IMR-90 (cell line): ENCODE measurements at regions not wholly inside any gene's neighbourhood (a gene's known extent, or its start where the extent isn't known, plus 50 kb on each side); places are given as distances from the start of the nearest gene placed in this dataset.

Experiments
- ATAC-seq: fragments of 200-7000 bp; cut with Tn5 transposase; 2 replicates; pipeline ENCODE4 v1.9.1; 2020; ENCODE audit warnings: low read depth, mild to moderate bottlenecking, moderate library complexity
- BruUV-seq: library from RNA; stranded (reverse); fragments of 400-500 nt; replicated peaks from 2 replicates; lab custom pipeline; 2021; lab: Mats Ljungman, UMichigan
- CTCF ChIA-PET: fragments of 300-600 bp; formaldehyde crosslinking; extraction: SDS; loops from one replicate; lab custom pipeline; 2021; ENCODE audit warnings: antibody characterized with exemption; lab: Yijun Ruan, JAX
- POLR2A ChIA-PET: fragments of 300-600 bp; sonication (Branson Sonifier 250); formaldehyde crosslinking; loops from one replicate; lab custom pipeline; 2022; ENCODE audit warnings: antibody characterized with exemption; ENCODE audit not compliant: unreplicated experiment; lab: Charles Lee
- DNase-seq: peaks from one replicate; pipeline ENCODE4 v3.0.0; 2013
- H2AFZ ChIP-seq: replicated peaks from 2 replicates; pipeline ENCODE3; 2013; ENCODE audit warnings: low read length, mild to moderate bottlenecking; ENCODE audit not compliant: poor library complexity
- H2AK5ac ChIP-seq: 2 replicates; pipeline ENCODE4 v1.6.1; 2013; ENCODE audit warnings: low read depth, low read length, inconsistent platforms
- H2AK9ac ChIP-seq: replicated peaks from 2 replicates; pipeline ENCODE3; 2013; ENCODE audit warnings: mild to moderate bottlenecking, low read depth, low read length, moderate library complexity; ENCODE audit not compliant: poor library complexity
- H2BK120ac ChIP-seq: 2 replicates; pipeline ENCODE4 v1.6.1; 2013; ENCODE audit warnings: low read depth, low read length, inconsistent platforms
- H2BK15ac ChIP-seq: 3 replicates; pipeline ENCODE4 v1.6.1; 2013; ENCODE audit warnings: low read depth, low read length, inconsistent platforms
- H2BK20ac ChIP-seq: 2 replicates; pipeline ENCODE4 v1.6.1; 2013; ENCODE audit warnings: low read depth, mild to moderate bottlenecking, inconsistent platforms, low read length, moderate library complexity
- H2BK5ac ChIP-seq: 2 replicates; pipeline ENCODE4 v1.6.1; 2013; ENCODE audit warnings: mild to moderate bottlenecking, low read depth, low read length, inconsistent platforms; ENCODE audit not compliant: poor library complexity, severe bottlenecking
- H3K14ac ChIP-seq: replicated peaks from 2 replicates; pipeline ENCODE4 v1.6.1; 2013; ENCODE audit warnings: low read depth, low read length, inconsistent platforms
- H3K18ac ChIP-seq: 2 replicates; pipeline ENCODE4 v1.6.1; 2013; ENCODE audit warnings: low read depth, low read length, control low read depth
- H3K23ac ChIP-seq: 2 replicates; pipeline ENCODE4 v1.6.1; 2013; ENCODE audit warnings: low read depth, low read length, inconsistent platforms
- H3K27ac ChIP-seq: 2 replicates; pipeline ENCODE4 v1.5.1; 2013; ENCODE audit warnings: mild to moderate bottlenecking, control low read depth, low read length; ENCODE audit not compliant: insufficient read depth
- H3K27me3 ChIP-seq: 2 replicates; pipeline ENCODE4 v1.6.1; 2013; ENCODE audit warnings: low read length; ENCODE audit not compliant: control insufficient read depth, insufficient read depth
- H3K36me3 ChIP-seq: 2 replicates; pipeline ENCODE4 v1.6.1; 2013; ENCODE audit warnings: low read length, mixed read lengths; ENCODE audit not compliant: control insufficient read depth, insufficient read depth
- H3K4ac ChIP-seq: 2 replicates; pipeline ENCODE4 v1.6.1; 2013; ENCODE audit warnings: low read depth, low read length, inconsistent platforms
- H3K4me1 ChIP-seq: 2 replicates; pipeline ENCODE4 v1.6.1; 2013; ENCODE audit warnings: low read length, mixed read lengths; ENCODE audit not compliant: control insufficient read depth, insufficient read depth
- H3K4me2 ChIP-seq: 2 replicates; pipeline ENCODE4 v1.6.1; 2013; ENCODE audit warnings: low read depth, mild to moderate bottlenecking, control low read depth, low read length, moderate library complexity
- H3K4me3 ChIP-seq: 2 replicates; pipeline ENCODE4 v1.5.1; 2013; ENCODE audit warnings: low read depth, mild to moderate bottlenecking, control low read depth, low read length, moderate library complexity; ENCODE audit not compliant: insufficient read depth
- H3K56ac ChIP-seq: 2 replicates; pipeline ENCODE4 v1.6.1; 2013; ENCODE audit warnings: low read length, inconsistent platforms; ENCODE audit not compliant: insufficient read depth; ENCODE audit errors: extremely low read depth
- H3K79me1 ChIP-seq, 2 experiments: 2 replicates each; pipeline ENCODE4 v1.6.1; 2013; ENCODE audit warnings: low read length in 2 of 2, inconsistent platforms in 1 of 2, low read depth in 1 of 2
- H3K9ac ChIP-seq: 2 replicates; pipeline ENCODE4 v1.6.1; 2013; ENCODE audit warnings: low read depth, low read length, control low read depth
- H3K9me1 ChIP-seq: 2 replicates; pipeline ENCODE4 v1.6.1; 2013; ENCODE audit warnings: low read length, inconsistent platforms; ENCODE audit not compliant: insufficient read depth
- H3K9me3 ChIP-seq: 2 replicates; pipeline ENCODE4 v1.6.1; 2013; ENCODE audit warnings: low read length; ENCODE audit not compliant: control insufficient read depth, insufficient read depth
- H4K20me1 ChIP-seq: 2 replicates; pipeline ENCODE4 v1.6.1; 2013; ENCODE audit warnings: low read length, inconsistent platforms; ENCODE audit not compliant: insufficient read depth
- H4K5ac ChIP-seq: 2 replicates; pipeline ENCODE4 v1.6.1; 2013; ENCODE audit warnings: mild to moderate bottlenecking, low read depth, low read length, control low read depth
- H4K8ac ChIP-seq, 2 experiments: 2 replicates each; pipeline ENCODE4 v1.6.1; 2013; ENCODE audit warnings: low read depth in 2 of 2, low read length in 2 of 2, control low read depth in 1 of 2, inconsistent platforms in 1 of 2
- H4K91ac ChIP-seq: 2 replicates; pipeline ENCODE4 v1.6.1; 2013; ENCODE audit warnings: low read depth, low read length, inconsistent platforms; ENCODE audit not compliant: insufficient read depth
- BHLHE40 ChIP-seq: fragments of 150-350 bp; IDR thresholded peaks from 2 replicates; pipeline ENCODE4 v1.6.1; 2016; ENCODE audit warnings: mild to moderate bottlenecking, low read depth, low read length
- CEBPB ChIP-seq: IDR thresholded peaks from 2 replicates; pipeline ENCODE4 v1.6.1; 2012; ENCODE audit warnings: low read depth, low read length, improper control_type of control experiment
- ELK1 ChIP-seq: fragments of 150-350 bp; IDR thresholded peaks from 2 replicates; pipeline ENCODE4 v1.6.1; 2016; ENCODE audit warnings: low read depth, mild to moderate bottlenecking, low read length, moderate library complexity, borderline replicate concordance
- MAFK ChIP-seq: IDR thresholded peaks from 2 replicates; pipeline ENCODE4 v1.6.1; 2012; ENCODE audit warnings: low read depth, low read length, improper control_type of control experiment
- MAZ ChIP-seq: IDR thresholded peaks from 2 replicates; pipeline ENCODE4 v1.6.1; 2012; ENCODE audit warnings: low read depth, mild to moderate bottlenecking, low read length, improper control_type of control experiment, moderate library complexity, borderline replicate concordance
- MXI1 ChIP-seq: IDR thresholded peaks from 2 replicates; pipeline ENCODE4 v1.6.1; 2012; ENCODE audit warnings: low read depth, mild to moderate bottlenecking, low read length, moderate library complexity, borderline replicate concordance
- NFE2L2 ChIP-seq: fragments of 150-350 bp; IDR thresholded peaks from 2 replicates; pipeline ENCODE4 v1.6.1; 2016; ENCODE audit warnings: low read depth, mild to moderate bottlenecking, low read length
- RAD21 ChIP-seq: IDR thresholded peaks from 2 replicates; pipeline ENCODE4 v1.6.1; 2012; ENCODE audit warnings: low read length, improper control_type of control experiment
- RFX5 ChIP-seq: IDR thresholded peaks from 2 replicates; pipeline ENCODE4 v1.8.0; 2012; ENCODE audit warnings: low read depth, mild to moderate bottlenecking, low read length, moderate library complexity
- USF2 ChIP-seq: fragments of 150-350 bp; IDR thresholded peaks from 2 replicates; pipeline ENCODE4 v1.6.1; 2017; ENCODE audit warnings: mild to moderate bottlenecking, antibody characterized with exemption, low read length, low read depth
- WGBS, 2 experiments: methylation state at CpG; one replicate each; pipeline versions ENCODE4 v1.1.5 to v1.1.7; 2013; ENCODE audit warnings: missing lambda C conversion rate in 2 of 2; ENCODE audit not compliant: insufficient read length in 1 of 2; ENCODE audit errors: extremely low coverage in 2 of 2; 5-methylcytosine and 5-hydroxymethylcytosine counted together
- dilution Hi-C: fragments of 300-500 bp; cut with HindIII; formaldehyde crosslinking; loops from one replicate; pipeline ENCODE4 v1.14.3; 2018; ENCODE audit warnings: low sequenced_read_pairs; ENCODE audit not compliant: unreplicated experiment
- in situ Hi-C: fragments of 300-500 bp; cut with MboI; formaldehyde crosslinking; loops from 3 replicates; pipeline ENCODE4 v1.14.3; 2019; ENCODE audit warnings: low sequenced_read_pairs, inconsistent platforms, mixed read lengths
- intact Hi-C: fragments of 100-400 bp; cut with micrococcal nuclease; formaldehyde crosslinking; loops from 2 replicates; pipeline ENCODE4 v1.10.0; 2022

- H3K36me3 ChIP-seq, result no peaks in the 10 kb centered on the region
- dilution Hi-C loops (no loop called here), intact Hi-C loops (loop anchor here (5.0 to 10.0 kb wide), 2 partner anchors 152 to 261 kb away; no protein-coding TSS in a partner anchor), in situ Hi-C loops (no loop called here)
- DNase-seq (no peak), ATAC-seq (no peak; the same call in 1 of the 2 replicates)
- H2AFZ ChIP-seq, result peak overlapping the region; percentile 85
- H3K79me1 ChIP-seq, result no peaks in the 10 kb centered on the region
- no peak overlapping the region for H3K14ac ChIP-seq
- WGBS, 2 experiments, result 85% methylated on average over 3 of the region's 10 CpGs; no CpG with 5 or more reads in 1 of the 2 experiments
- H3K56ac ChIP-seq, result no peak overlapping the region
- no peaks in the 10 kb centered on the region for H4K20me1 ChIP-seq
- H2AK5ac ChIP-seq, result peak overlapping the region; percentile 62
- no peak overlapping the region for H2BK15ac ChIP-seq
- H4K5ac ChIP-seq, result no peak overlapping the region; the same call in 1 of the 2 replicates
- peak overlapping the region; percentile 8; the same call in 1 of the 2 replicates for H3K9ac ChIP-seq
- peak overlapping the region; percentile 20; the same call in 1 of the 2 replicates for H3K27ac ChIP-seq
- ChIA-PET CTCF (no interaction called here), POLR2A (no interaction called here)
- H3K27me3 ChIP-seq, result peaks cover 4% of the 10 kb centered on the region
- peak overlapping the region; percentile 2; the same call in 1 of the 2 replicates for H3K18ac ChIP-seq
- H3K4ac ChIP-seq, result peak overlapping the region; percentile 70
- no peak overlapping the region for H3K4me3 ChIP-seq
- H4K8ac ChIP-seq, result peak overlapping the region in 1 of 2 experiments; percentile 76; a peak in 1 of 4 replicates
- peak overlapping the region; percentile 15 for H2BK120ac ChIP-seq
- H2BK20ac ChIP-seq, result peak overlapping the region; percentile 58; the same call in 1 of the 2 replicates
- no peak for TF ChIP-seq MAFK
- no peak for TF ChIP-seq USF2
- no peak for TF ChIP-seq RFX5
- TF ChIP-seq CEBPB, result no peak
- no peak for TF ChIP-seq ELK1
- no peak for TF ChIP-seq MAZ
- no peak for TF ChIP-seq RAD21
- TF ChIP-seq NFE2L2, result no peak
- no peak for TF ChIP-seq BHLHE40
- TF ChIP-seq MXI1, result no peak
- no peak overlapping the region for H3K4me2 ChIP-seq
- H3K9me1 ChIP-seq, result peaks cover 8% of the 10 kb centered on the region; the same call in 1 of the 2 replicates
- no peak overlapping the region for H2BK5ac ChIP-seq
- no TSS peak for BruUV-seq
- peaks cover 15% of the 10 kb centered on the region for H3K9me3 ChIP-seq
- H2AK9ac ChIP-seq, result peak overlapping the region; percentile 73
- H4K91ac ChIP-seq, result peak overlapping the region; percentile 17; the same call in 1 of the 2 replicates
- no peak overlapping the region; the same call in 1 of the 2 replicates for H3K23ac ChIP-seq
- H3K4me1 ChIP-seq, result peaks cover 6% of the 10 kb centered on the region; the same call in 1 of the 2 replicates
Observed at GRCh38 chr2:128474036-128474955, 155.6 kb upstream of the HS6ST1 start.
